GM12891 (cell line): ENCODE measurements at regions not wholly inside any gene's neighbourhood (a gene's known extent, or its start where the extent isn't known, plus 50 kb on each side); places are given as distances from the start of the nearest gene placed in this dataset.

Source experiments
- POLR2A ChIP-seq: IDR thresholded peaks from 2 replicates; pipeline ENCODE4 v1.6.1; 2011; ENCODE audit warnings: low read depth, low read length, control low read depth
- POLR2AphosphoS5 ChIP-seq: IDR thresholded peaks from 2 replicates; pipeline ENCODE4 v1.6.1; 2011; ENCODE audit warnings: low read depth, low read length, control low read depth
- POU2F2 ChIP-seq: IDR thresholded peaks from 2 replicates; pipeline ENCODE4 v1.6.1; 2011; ENCODE audit warnings: low read depth, mild to moderate bottlenecking, control low read depth, low read length, moderate library complexity
- SPI1 ChIP-seq: IDR thresholded peaks from 2 replicates; pipeline ENCODE4 v1.6.1; 2011; ENCODE audit warnings: low read depth, low read length, control low read depth
- TAF1 ChIP-seq: IDR thresholded peaks from 2 replicates; pipeline ENCODE4 v1.6.1; 2011; ENCODE audit warnings: low read depth, low read length, control low read depth

GRCh38 chr20:30167540-30167939 is 1089.9 kb upstream of the DEFB115 start:
- TF ChIP-seq POLR2AphosphoS5 (no peak), POLR2A (no peak), TAF1 (no peak), POU2F2 (no peak), SPI1 (no peak)
